Keratinocyte (primary cell): ENCODE measurements at regions not wholly inside any gene's neighbourhood (a gene's known extent, or its start where the extent isn't known, plus 50 kb on each side); places are given as distances from the start of the nearest gene placed in this dataset.

ENCODE experiments used
- DNase-seq: peaks from one replicate; pipeline ENCODE4 v3.0.0-alpha.2; 2011; ENCODE audit warnings: low read depth, missing footprints, low spot score
- FAIRE-seq: peaks from 2 replicates; lab custom pipeline; 2011; peaks lifted over from hg19 to GRCh38; lab: Jason Lieb, UNC
- H2AFZ ChIP-seq: 2 replicates; pipeline ENCODE4 v1.6.0; 2012; ENCODE audit warnings: low read length, control low read depth, inconsistent platforms; ENCODE audit not compliant: control insufficient read depth
- H3K27ac ChIP-seq: 2 replicates; pipeline ENCODE4 v1.5.1; 2011; ENCODE audit warnings: low read length; ENCODE audit not compliant: control insufficient read depth, insufficient read depth
- H3K27me3 ChIP-seq: 3 replicates; pipeline ENCODE4 v1.6.0; 2011; ENCODE audit warnings: low read length; ENCODE audit not compliant: control insufficient read depth, insufficient read depth; ENCODE audit errors: extremely low read depth
- H3K36me3 ChIP-seq, 2 experiments: 2 replicates in 1 of 2; 3 replicates in 1 of 2; pipeline ENCODE4 v1.5.1; 2011; ENCODE audit warnings: low read length in 2 of 2, mild to moderate bottlenecking in 1 of 2; ENCODE audit not compliant: control insufficient read depth in 2 of 2, insufficient read depth in 2 of 2; ENCODE audit errors: extremely low read depth in 1 of 2
- H3K4me1 ChIP-seq: 3 replicates; pipeline ENCODE4 v1.5.1; 2011; ENCODE audit warnings: low read length; ENCODE audit not compliant: control insufficient read depth, insufficient read depth; ENCODE audit errors: extremely low read depth
- H3K4me2 ChIP-seq: 3 replicates; pipeline ENCODE4 v1.6.0; 2011; ENCODE audit warnings: low read depth, low read length; ENCODE audit not compliant: control insufficient read depth, insufficient read depth; ENCODE audit errors: extremely low read depth
- H3K4me3 ChIP-seq, 3 experiments: fragments of 200-600 bp in 1 of 3; sonication (generic) in 1 of 3; 2 replicates in 2 of 3; 3 replicates in 1 of 3; pipeline ENCODE4 v1.5.1; 2011 to 2016; ENCODE audit warnings: low read length in 3 of 3, mild to moderate bottlenecking in 3 of 3, control low read depth in 2 of 3, inconsistent platforms in 1 of 3, low read depth in 1 of 3, mixed read lengths in 1 of 3, mixed run types in 1 of 3, moderate library complexity in 1 of 3; ENCODE audit not compliant: control insufficient read depth in 2 of 3, insufficient read depth in 2 of 3; ENCODE audit errors: extremely low read depth in 1 of 3
- H3K79me2 ChIP-seq: 2 replicates; pipeline ENCODE4 v1.6.0; 2012; ENCODE audit warnings: low read length; ENCODE audit not compliant: control insufficient read depth, insufficient read depth
- H3K9ac ChIP-seq: 3 replicates; pipeline ENCODE4 v1.6.0; 2011; ENCODE audit warnings: low read length; ENCODE audit not compliant: control insufficient read depth, insufficient read depth; ENCODE audit errors: extremely low read depth
- H3K9me1 ChIP-seq: 3 replicates; pipeline ENCODE4 v1.6.0; 2011; ENCODE audit warnings: low read length; ENCODE audit not compliant: control insufficient read depth, insufficient read depth; ENCODE audit errors: extremely low read depth
- H3K9me3 ChIP-seq: 2 replicates; pipeline ENCODE4 v1.5.1; 2012; ENCODE audit warnings: low read depth, low read length; ENCODE audit not compliant: control insufficient read depth
- H4K20me1 ChIP-seq: 3 replicates; pipeline ENCODE4 v1.6.0; 2011; ENCODE audit warnings: low read length; ENCODE audit not compliant: control insufficient read depth, insufficient read depth; ENCODE audit errors: extremely low read depth
- CTCF ChIP-seq, 3 experiments: IDR thresholded peaks in 1 of 3; conservative IDR thresholded peaks in 1 of 3; optimal IDR thresholded peaks in 1 of 3; 2 replicates in 2 of 3; 3 replicates in 1 of 3; pipeline versions ENCODE3 to v1.5.1; 2011; ENCODE audit warnings: low read length in 3 of 3, mild to moderate bottlenecking in 3 of 3, moderate library complexity in 2 of 3, control low read depth in 1 of 3, inconsistent platforms in 1 of 3; ENCODE audit not compliant: insufficient read depth in 2 of 3; ENCODE audit errors: extremely low read depth in 1 of 3
- EZH2 ChIP-seq: IDR thresholded peaks from one replicate; pipeline ENCODE4 v1.6.1; 2012; ENCODE audit warnings: inconsistent platforms, mild to moderate bottlenecking, low read length, moderate library complexity
- dilution Hi-C: fragments of 300-500 bp; cut with MboI; formaldehyde crosslinking; loops from one replicate; pipeline ENCODE4 v1.7.0; 2020; ENCODE audit warnings: low sequenced_read_pairs; ENCODE audit not compliant: extremely low pct_ligation_motif_present

GRCh38 chr12:126935435-126935834, 1331.5 kb upstream of the TMEM132C start:
- H2AFZ ChIP-seq = no peak overlapping the region
- no peaks in the 10 kb centered on the region for H3K9me1 ChIP-seq
- H3K4me1 ChIP-seq = no peaks in the 10 kb centered on the region
- TF ChIP-seq EZH2 (no peak), CTCF (optimal IDR thresholded peaks at IDR 0.05 in 1 of 3, IDR thresholded peaks at IDR 0.05 in 1 of 3, conservative IDR thresholded peaks at IDR 0.05 in 1 of 3; ENCODE audit: extremely low read depth in 1 of 3, insufficient read depth in 2 of 3, low read length in 3 of 3) (no peak)
- no peak overlapping the region for H3K4me2 ChIP-seq
- dilution Hi-C loops = no loop called here
- H3K9ac ChIP-seq = no peak overlapping the region
- no peaks in the 10 kb centered on the region for H3K36me3 ChIP-seq
- FAIRE-seq (no peak), DNase-seq (no peak)
- no peaks in the 10 kb centered on the region for H3K79me2 ChIP-seq
- no peak overlapping the region for H3K4me3 ChIP-seq
- no peaks in the 10 kb centered on the region for H3K9me3 ChIP-seq
- no peaks in the 10 kb centered on the region for H3K27me3 ChIP-seq
- no peaks in the 10 kb centered on the region for H4K20me1 ChIP-seq
- no peak overlapping the region for H3K27ac ChIP-seq

- TF ChIP-seq EZH2 (no peak), CTCF (optimal IDR thresholded peaks at IDR 0.05 in 1 of 3, IDR thresholded peaks at IDR 0.05 in 1 of 3, conservative IDR thresholded peaks at IDR 0.05 in 1 of 3; ENCODE audit: extremely low read depth in 1 of 3, insufficient read depth in 2 of 3, low read length in 3 of 3) (no peak)
- FAIRE-seq (no peak), DNase-seq (no peak)
- Histone ChIP-seq H3K36me3 (no peaks in the 10 kb centered on the region), H3K27ac (no peak overlapping the region), H3K4me1 (no peaks in the 10 kb centered on the region), H3K79me2 (no peaks in the 10 kb centered on the region), H3K9me3 (no peaks in the 10 kb centered on the region), H3K9ac (no peak overlapping the region), H3K4me2 (no peak overlapping the region), H2AFZ (no peak overlapping the region), H4K20me1 (no peaks in the 10 kb centered on the region), H3K27me3 (no peaks in the 10 kb centered on the region), H3K9me1 (no peaks in the 10 kb centered on the region), H3K4me3 (no peak overlapping the region)
- dilution Hi-C loops = no loop called here
Observed at GRCh38 chr12:126936181-126936851, 1330.7 kb upstream of the TMEM132C start.
